ENCODE measurements at regions not wholly inside any gene's neighbourhood (a gene's known extent, or its start where the extent isn't known, plus 50 kb on each side); places are given as distances from the start of the nearest gene placed in this dataset.

DNA sequence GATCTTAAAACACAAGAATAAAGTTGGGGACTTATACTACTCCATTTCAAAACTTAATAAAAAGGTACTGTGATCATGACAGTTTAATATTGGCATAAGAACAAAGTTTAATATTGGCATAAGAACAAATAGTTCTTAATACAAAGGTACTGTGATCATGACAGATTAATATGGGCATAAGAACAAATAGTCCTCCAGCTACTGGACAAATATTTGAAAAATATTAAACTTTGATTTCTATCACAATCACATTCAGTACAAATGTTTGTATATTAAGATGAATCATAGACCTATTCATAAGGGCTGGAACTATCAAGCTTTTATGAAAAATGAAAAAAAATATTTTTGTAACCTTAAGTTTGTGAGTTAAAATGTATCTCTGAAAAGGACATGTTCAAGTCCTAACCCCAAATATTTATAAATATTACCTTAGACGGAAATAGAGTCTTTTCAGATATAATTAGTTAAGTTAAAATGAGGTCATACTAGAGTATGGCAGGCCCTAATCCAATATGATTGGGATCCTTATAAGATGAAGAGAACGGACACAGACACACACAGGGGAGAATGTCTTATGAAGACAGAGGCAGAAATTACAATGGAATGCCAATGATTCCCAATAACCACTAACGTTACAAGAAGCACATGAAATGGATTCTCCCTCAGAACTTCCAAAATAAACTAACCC is 79.1 kb upstream of the RGS1 start:
- H3K9me3 Mint-ChIP-seq, result peaks cover 15% of the 10 kb centered on the region
- CTCF ChIA-PET, result no interaction called here
- H3K36me3 Mint-ChIP-seq, result peaks cover 11% of the 10 kb centered on the region
- peaks cover 8% of the 10 kb centered on the region for H3K4me1 Mint-ChIP-seq
- no peak overlapping the region for H3K4me3 Mint-ChIP-seq
- no peak for DNase-seq (ENCODE audit: low spot score)
- no peak for ATAC-seq
- H3K27ac Mint-ChIP-seq, result no peak overlapping the region
- POLR2A ChIA-PET, result no interaction called here
- no peaks in the 10 kb centered on the region for H3K27me3 Mint-ChIP-seq (ENCODE audit: low read depth)
- TF ChIP-seq RELA (CRISPR knock-in tag; IDR thresholded peaks at IDR 0.05; ENCODE audit: borderline replicate concordance), result no peak
- TF ChIP-seq, protein P1, sequence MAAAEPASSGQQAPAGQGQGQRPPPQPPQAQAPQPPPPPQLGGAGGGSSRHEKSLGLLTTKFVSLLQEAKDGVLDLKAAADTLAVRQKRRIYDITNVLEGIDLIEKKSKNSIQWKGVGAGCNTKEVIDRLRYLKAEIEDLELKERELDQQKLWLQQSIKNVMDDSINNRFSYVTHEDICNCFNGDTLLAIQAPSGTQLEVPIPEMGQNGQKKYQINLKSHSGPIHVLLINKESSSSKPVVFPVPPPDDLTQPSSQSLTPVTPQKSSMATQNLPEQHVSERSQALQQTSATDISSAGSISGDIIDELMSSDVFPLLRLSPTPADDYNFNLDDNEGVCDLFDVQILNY (CRISPR knock-in tag; IDR thresholded peaks at IDR 0.05), result no peak
- no peak for TF ChIP-seq RORB (CRISPR knock-in tag; IDR thresholded peaks at IDR 0.05)
- TF ChIP-seq, protein P2, sequence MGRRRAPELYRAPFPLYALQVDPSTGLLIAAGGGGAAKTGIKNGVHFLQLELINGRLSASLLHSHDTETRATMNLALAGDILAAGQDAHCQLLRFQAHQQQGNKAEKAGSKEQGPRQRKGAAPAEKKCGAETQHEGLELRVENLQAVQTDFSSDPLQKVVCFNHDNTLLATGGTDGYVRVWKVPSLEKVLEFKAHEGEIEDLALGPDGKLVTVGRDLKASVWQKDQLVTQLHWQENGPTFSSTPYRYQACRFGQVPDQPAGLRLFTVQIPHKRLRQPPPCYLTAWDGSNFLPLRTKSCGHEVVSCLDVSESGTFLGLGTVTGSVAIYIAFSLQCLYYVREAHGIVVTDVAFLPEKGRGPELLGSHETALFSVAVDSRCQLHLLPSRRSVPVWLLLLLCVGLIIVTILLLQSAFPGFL (CRISPR knock-in tag; IDR thresholded peaks at IDR 0.05; ENCODE audit: borderline replicate concordance), result no peak
- no peak for TF ChIP-seq ZNF416 (CRISPR knock-in tag; IDR thresholded peaks at IDR 0.05)
- TF ChIP-seq TCF7 (CRISPR knock-in tag; IDR thresholded peaks at IDR 0.05; ENCODE audit: low read depth), result no peak
- TF ChIP-seq, protein P3, sequence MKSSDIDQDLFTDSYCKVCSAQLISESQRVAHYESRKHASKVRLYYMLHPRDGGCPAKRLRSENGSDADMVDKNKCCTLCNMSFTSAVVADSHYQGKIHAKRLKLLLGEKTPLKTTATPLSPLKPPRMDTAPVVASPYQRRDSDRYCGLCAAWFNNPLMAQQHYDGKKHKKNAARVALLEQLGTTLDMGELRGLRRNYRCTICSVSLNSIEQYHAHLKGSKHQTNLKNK (CRISPR knock-in tag; IDR thresholded peaks at IDR 0.05), result no peak
- no peak for TF ChIP-seq ARID4B (CRISPR knock-in tag; IDR thresholded peaks at IDR 0.05; ENCODE audit: borderline replicate concordance)
- no peak for TF ChIP-seq MAX (CRISPR knock-in tag; IDR thresholded peaks at IDR 0.05)
- TF ChIP-seq ZNF219 (CRISPR knock-in tag; IDR thresholded peaks at IDR 0.05; ENCODE audit: borderline replicate concordance), result no peak
- TF ChIP-seq SOX15 (CRISPR knock-in tag; IDR thresholded peaks at IDR 0.05), result no peak
- no peak for TF ChIP-seq TEAD1 (CRISPR knock-in tag; IDR thresholded peaks at IDR 0.05)
- TF ChIP-seq CREB1 (CRISPR knock-in tag; IDR thresholded peaks at IDR 0.05), result no peak
- TF ChIP-seq ESRRA (CRISPR knock-in tag; IDR thresholded peaks at IDR 0.05; ENCODE audit: borderline replicate concordance), result no peak
- no peak for TF ChIP-seq ZNF138 (CRISPR knock-in tag; conservative IDR thresholded peaks at IDR 0.05)
- no peak for TF ChIP-seq ZNF281 (CRISPR knock-in tag; IDR thresholded peaks at IDR 0.05)

Data from WTC11 (cell line).